Calu3 (cell line): ENCODE measurements at regions not wholly inside any gene's neighbourhood (a gene's known extent, or its start where the extent isn't known, plus 50 kb on each side); places are given as distances from the start of the nearest gene placed in this dataset.

Experiments
- BruUV-seq: library from RNA; stranded (reverse); fragments of 400-500 nt; replicated peaks from 2 replicates; lab custom pipeline; 2021; lab: Mats Ljungman, UMichigan
- CTCF ChIA-PET: fragments of 300-600 bp; sonication (Branson Sonifier 250); formaldehyde crosslinking; loops from one replicate; lab custom pipeline; 2022; ENCODE audit warnings: antibody characterized with exemption; lab: Charles Lee
- DNase-seq: peaks from one replicate; pipeline ENCODE4 v3.0.0; 2022
- H3K27ac Mint-ChIP-seq: one replicate; pipeline ENCODE4 v1.8.0; 2022; ENCODE audit warnings: mixed read lengths; ENCODE audit not compliant: unreplicated experiment
- H3K27me3 Mint-ChIP-seq: one replicate; pipeline ENCODE4 v1.8.0; 2022; ENCODE audit warnings: mixed read lengths; ENCODE audit not compliant: unreplicated experiment
- H3K36me3 Mint-ChIP-seq: one replicate; pipeline ENCODE4 v1.8.0; 2022; ENCODE audit warnings: mild to moderate bottlenecking, moderate library complexity, mixed read lengths; ENCODE audit not compliant: insufficient read depth, unreplicated experiment
- H3K4me1 Mint-ChIP-seq: one replicate; pipeline ENCODE4 v1.8.0; 2022; ENCODE audit warnings: mild to moderate bottlenecking, low read depth, mixed read lengths; ENCODE audit not compliant: unreplicated experiment
- H3K4me3 Mint-ChIP-seq: one replicate; pipeline ENCODE4 v1.8.0; 2022; ENCODE audit warnings: mild to moderate bottlenecking, low read depth, moderate library complexity, mixed read lengths; ENCODE audit not compliant: unreplicated experiment
- H3K9me3 Mint-ChIP-seq: one replicate; pipeline ENCODE4 v1.8.0; 2022; ENCODE audit warnings: low read depth, mixed read lengths; ENCODE audit not compliant: unreplicated experiment
- CTCF ChIP-seq: fragments of 200-600 bp; IDR thresholded peaks from one replicate; pipeline ENCODE4 v1.8.0; 2022; ENCODE audit warnings: antibody characterized with exemption; ENCODE audit not compliant: unreplicated experiment
- intact Hi-C: fragments of 100-400 bp; cut with micrococcal nuclease; formaldehyde crosslinking; loops from one replicate; pipeline ENCODE4 v1.10.0; 2022; ENCODE audit not compliant: unreplicated experiment

- no TSS peak for BruUV-seq
- intact Hi-C loops, result no loop called here
- H3K9me3 Mint-ChIP-seq, result peaks cover 2% of the 10 kb centered on the region
Observed at GRCh38 chrX:38473701-38474100, 87.6 kb upstream of the TSPAN7 start.

GRCh38 chrX:38474543-38474942, 86.8 kb upstream of the TSPAN7 start:
- H3K27ac Mint-ChIP-seq, result no peak overlapping the region
- DNase-seq, result no peak
- CTCF ChIA-PET, result interaction anchor here (0.6 kb wide), 1 partner anchor 19 kb away, joined by 3 read pairs; no protein-coding TSS in a partner anchor
- H3K36me3 Mint-ChIP-seq, result no peaks in the 10 kb centered on the region
- no peaks in the 10 kb centered on the region for H3K4me1 Mint-ChIP-seq
- H3K27me3 Mint-ChIP-seq, result no peaks in the 10 kb centered on the region
- no peak overlapping the region for H3K4me3 Mint-ChIP-seq
- TF ChIP-seq CTCF, result no peak
- peaks cover 2% of the 10 kb centered on the region for H3K9me3 Mint-ChIP-seq
- BruUV-seq, result no TSS peak
- intact Hi-C loops, result no loop called here

More at GRCh38 chrX:38473701-38474100, 87.6 kb upstream of the TSPAN7 start:
- H3K4me1 Mint-ChIP-seq, result no peaks in the 10 kb centered on the region
- no peak for TF ChIP-seq CTCF
- DNase-seq, result no peak
- CTCF ChIA-PET, result no interaction called here
- H3K4me3 Mint-ChIP-seq, result no peak overlapping the region
- no peak overlapping the region for H3K27ac Mint-ChIP-seq
- H3K27me3 Mint-ChIP-seq, result no peaks in the 10 kb centered on the region
- no peaks in the 10 kb centered on the region for H3K36me3 Mint-ChIP-seq

- CTCF ChIA-PET, result no interaction called here
- DNase-seq, result no peak
- Mint-ChIP-seq H3K4me3 (no peak overlapping the region), H3K27ac (no peak overlapping the region), H3K4me1 (no peaks in the 10 kb centered on the region), H3K27me3 (no peaks in the 10 kb centered on the region), H3K36me3 (no peaks in the 10 kb centered on the region), H3K9me3 (no peaks in the 10 kb centered on the region)
- BruUV-seq, result no TSS peak
- TF ChIP-seq CTCF, result no peak
- intact Hi-C loops, result no loop called here
Observed at GRCh38 chrX:38482183-38482582, 79.2 kb upstream of the TSPAN7 start.

- intact Hi-C loops, result no loop called here
- no peaks in the 10 kb centered on the region for H3K9me3 Mint-ChIP-seq
- no peak overlapping the region for H3K27ac Mint-ChIP-seq
- CTCF ChIA-PET, result interaction anchor here (0.8 kb wide), 1 partner anchor 31 kb away, joined by 6 read pairs; no protein-coding TSS in a partner anchor
- no peaks in the 10 kb centered on the region for H3K36me3 Mint-ChIP-seq
- TF ChIP-seq CTCF, result no peak
- H3K4me1 Mint-ChIP-seq, result no peaks in the 10 kb centered on the region
- no TSS peak for BruUV-seq
- no peak for DNase-seq
- H3K4me3 Mint-ChIP-seq, result no peak overlapping the region
- peaks cover 5% of the 10 kb centered on the region for H3K27me3 Mint-ChIP-seq
Observed at GRCh38 chrX:38484607-38485498, 76.5 kb upstream of the TSPAN7 start.
